Panc1 (cell line): ENCODE measurements at regions not wholly inside any gene's neighbourhood (a gene's known extent, or its start where the extent isn't known, plus 50 kb on each side); places are given as distances from the start of the nearest gene placed in this dataset.

Source experiments
- ATAC-seq: fragments of 200-7000 bp; cut with Tn5 transposase; 2 replicates; pipeline ENCODE4 v1.9.1; 2020; ENCODE audit warnings: mild to moderate bottlenecking, moderate library complexity
- BruUV-seq: library from RNA; stranded (reverse); fragments of 400-500 nt; replicated peaks from 2 replicates; lab custom pipeline; 2021; lab: Mats Ljungman, UMichigan
- CTCF ChIA-PET: fragments of 300-600 bp; sonication (Branson Sonifier 250); formaldehyde crosslinking; loops from one replicate; lab custom pipeline; 2022; ENCODE audit warnings: antibody characterized with exemption; lab: Charles Lee
- POLR2A ChIA-PET: fragments of 300-600 bp; sonication (Branson Sonifier 250); formaldehyde crosslinking; loops from one replicate; lab custom pipeline; 2022; ENCODE audit warnings: antibody characterized with exemption; lab: Charles Lee
- DNase-seq: peaks from one replicate; pipeline ENCODE4 v3.0.0-alpha.2; 2010; ENCODE audit warnings: low read depth, low spot score
- H3K27ac ChIP-seq: 2 replicates; pipeline ENCODE4 v1.5.1; 2011; ENCODE audit warnings: mild to moderate bottlenecking, low read length, inconsistent platforms
- H3K27me3 ChIP-seq: fragments of 200-500 bp; sonication (Bioruptor generic); 2 replicates; pipeline ENCODE4 v1.6.0; 2014; ENCODE audit warnings: low read length, inconsistent platforms; ENCODE audit not compliant: control insufficient read depth, insufficient read depth
- H3K36me3 ChIP-seq: fragments of 200-500 bp; sonication (Bioruptor generic); 2 replicates; pipeline ENCODE4 v1.5.1; 2014; ENCODE audit warnings: inconsistent platforms, mild to moderate bottlenecking, low read length, moderate library complexity; ENCODE audit not compliant: control insufficient read depth, insufficient read depth
- H3K4me1 ChIP-seq: 2 replicates; pipeline ENCODE4 v1.5.1; 2011; ENCODE audit warnings: inconsistent platforms, mild to moderate bottlenecking, low read length, moderate library complexity; ENCODE audit not compliant: control insufficient read depth, insufficient read depth
- H3K4me3 ChIP-seq, 2 experiments: 2 replicates each; pipeline ENCODE4 v1.5.1; 2011 to 2012; ENCODE audit warnings: low read depth in 2 of 2, low read length in 2 of 2, mild to moderate bottlenecking in 2 of 2, inconsistent platforms in 1 of 2, moderate library complexity in 1 of 2
- H3K9me3 ChIP-seq: fragments of 200-500 bp; sonication (Bioruptor generic); 2 replicates; pipeline ENCODE4 v1.5.1; 2014; ENCODE audit warnings: low read depth, mild to moderate bottlenecking, inconsistent platforms, low read length, moderate library complexity; ENCODE audit not compliant: control insufficient read depth, insufficient read depth
- POLR2AphosphoS5 ChIP-seq: IDR thresholded peaks from 2 replicates; pipeline ENCODE4 v1.6.1; 2012; ENCODE audit warnings: mild to moderate bottlenecking, low read depth, low read length, moderate library complexity
- REST ChIP-seq, 2 experiments: IDR thresholded peaks; 2 replicates each; pipeline ENCODE4 v1.6.1; 2011 to 2012; ENCODE audit warnings: low read depth in 2 of 2, control low read depth in 1 of 2, low read length in 1 of 2, mild to moderate bottlenecking in 1 of 2, moderate library complexity in 1 of 2; ENCODE audit not compliant: insufficient read depth in 1 of 2
- SIN3A ChIP-seq: IDR thresholded peaks from 2 replicates; pipeline ENCODE4 v1.6.1; 2012; ENCODE audit warnings: low read depth, mild to moderate bottlenecking, low read length, moderate library complexity, borderline replicate concordance; ENCODE audit not compliant: insufficient read depth
- TCF7L2 ChIP-seq: IDR thresholded peaks from 2 replicates; pipeline ENCODE4 v1.6.1; 2011; ENCODE audit warnings: mild to moderate bottlenecking, low read depth, low read length, inconsistent platforms
- in situ Hi-C: cut with HindIII; loops from 2 replicates; pipeline ENCODE4 v1.10.0; 2016; ENCODE audit warnings: low sequenced_read_pairs, low pct_unique_long_range_greater_than_20kb
- intact Hi-C: fragments of 100-400 bp; cut with micrococcal nuclease; formaldehyde crosslinking; loops from one replicate; pipeline ENCODE4 v1.10.0; 2022; ENCODE audit not compliant: unreplicated experiment
- TF ChIP-seq, protein P1 (sequence below): fragments of 450-650 bp; IDR thresholded peaks from 2 replicates; pipeline ENCODE4 v1.5.1; 2017; ENCODE audit warnings: mild to moderate bottlenecking

- no peak for ATAC-seq
- Histone ChIP-seq H3K9me3 (0 out of 2 replicates have a peak, but pooled peaks cover 3% of the 10 kb centered on the region), H3K36me3 (no peaks in the 10 kb centered on the region), H3K4me1 (no peaks in the 10 kb centered on the region), H3K27me3 (no peaks in the 10 kb centered on the region), H3K27ac (no peak overlapping the region), H3K4me3 (no peak overlapping the region)
- intact Hi-C loops: no loop called here
- CTCF ChIA-PET: no interaction called here
- POLR2A ChIA-PET: no interaction called here
- DNase-seq: no peak
- no peak for TF ChIP-seq SIN3A
- TF ChIP-seq, protein P1, sequence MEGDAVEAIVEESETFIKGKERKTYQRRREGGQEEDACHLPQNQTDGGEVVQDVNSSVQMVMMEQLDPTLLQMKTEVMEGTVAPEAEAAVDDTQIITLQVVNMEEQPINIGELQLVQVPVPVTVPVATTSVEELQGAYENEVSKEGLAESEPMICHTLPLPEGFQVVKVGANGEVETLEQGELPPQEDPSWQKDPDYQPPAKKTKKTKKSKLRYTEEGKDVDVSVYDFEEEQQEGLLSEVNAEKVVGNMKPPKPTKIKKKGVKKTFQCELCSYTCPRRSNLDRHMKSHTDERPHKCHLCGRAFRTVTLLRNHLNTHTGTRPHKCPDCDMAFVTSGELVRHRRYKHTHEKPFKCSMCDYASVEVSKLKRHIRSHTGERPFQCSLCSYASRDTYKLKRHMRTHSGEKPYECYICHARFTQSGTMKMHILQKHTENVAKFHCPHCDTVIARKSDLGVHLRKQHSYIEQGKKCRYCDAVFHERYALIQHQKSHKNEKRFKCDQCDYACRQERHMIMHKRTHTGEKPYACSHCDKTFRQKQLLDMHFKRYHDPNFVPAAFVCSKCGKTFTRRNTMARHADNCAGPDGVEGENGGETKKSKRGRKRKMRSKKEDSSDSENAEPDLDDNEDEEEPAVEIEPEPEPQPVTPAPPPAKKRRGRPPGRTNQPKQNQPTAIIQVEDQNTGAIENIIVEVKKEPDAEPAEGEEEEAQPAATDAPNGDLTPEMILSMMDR: no peak
- TF ChIP-seq TCF7L2: no peak
- no peak for TF ChIP-seq POLR2AphosphoS5
- TF ChIP-seq REST (IDR thresholded peaks at IDR 0.05; ENCODE audit: insufficient read depth in 1 of 2, low read depth in 2 of 2, low read length in 1 of 2): no peak
- BruUV-seq: no TSS peak
- in situ Hi-C loops: no loop called here
These were observed 954.7 kb upstream of the GHITM start for GRCh38 chr10:83184641-83185040.

- Histone ChIP-seq H3K36me3 (no peaks in the 10 kb centered on the region), H3K4me3 (no peak overlapping the region), H3K27me3 (no peaks in the 10 kb centered on the region), H3K9me3 (0 out of 2 replicates have a peak, but pooled peaks cover 3% of the 10 kb centered on the region), H3K4me1 (no peaks in the 10 kb centered on the region), H3K27ac (no peak overlapping the region)
- POLR2A ChIA-PET: no interaction called here
- in situ Hi-C loops (no loop called here), intact Hi-C loops (no loop called here)
- TF ChIP-seq SIN3A (no peak), TCF7L2 (no peak), REST (IDR thresholded peaks at IDR 0.05; ENCODE audit: insufficient read depth in 1 of 2, low read depth in 2 of 2, low read length in 1 of 2) (no peak), POLR2AphosphoS5 (no peak)
- TF ChIP-seq, protein P1: no peak
- no peak for ATAC-seq
- no peak for DNase-seq
- no TSS peak for BruUV-seq
- CTCF ChIA-PET: no interaction called here
These were observed 948.7 kb upstream of the GHITM start for GRCh38 chr10:83190614-83191013.
